HEK293T (cell line): ENCODE measurements at regions not wholly inside any gene's neighbourhood (a gene's known extent, or its start where the extent isn't known, plus 50 kb on each side); places are given as distances from the start of the nearest gene placed in this dataset.

Source experiments
- CTCF ChIA-PET: fragments of 350-600 bp; formaldehyde crosslinking; extraction: SDS; loops from one replicate; lab custom pipeline; 2021; ENCODE audit warnings: antibody characterized with exemption, inconsistent platforms; lab: Yijun Ruan, JAX
- POLR2A ChIA-PET: fragments of 350-600 bp; formaldehyde crosslinking; extraction: SDS; loops from one replicate; lab custom pipeline; 2020; ENCODE audit warnings: antibody characterized with exemption, inconsistent platforms; lab: Yijun Ruan, JAX
- DNase-seq: peaks from one replicate; pipeline ENCODE4 v3.0.0; 2012; ENCODE audit warnings: mixed read lengths; ENCODE audit errors: extremely low spot score
- ARNT ChIP-seq: fragments of 450-650 bp; IDR thresholded peaks from 2 replicates; pipeline ENCODE4 v1.6.1; 2017; ENCODE audit warnings: mild to moderate bottlenecking
- BHLHE40 ChIP-seq: fragments of 450-650 bp; IDR thresholded peaks from 2 replicates; pipeline ENCODE4 v1.6.1; 2016; ENCODE audit warnings: mild to moderate bottlenecking, moderate library complexity, borderline replicate concordance
- CTBP1 ChIP-seq: fragments of 450-650 bp; IDR thresholded peaks from 2 replicates; pipeline ENCODE4 v1.6.1; 2016; ENCODE audit warnings: borderline replicate concordance
- ELF4 ChIP-seq: fragments of 450-650 bp; IDR thresholded peaks from 2 replicates; pipeline ENCODE4 v1.6.1; 2017; ENCODE audit warnings: antibody characterized with exemption
- FOXA1 ChIP-seq: fragments of 450-650 bp; IDR thresholded peaks from 2 replicates; pipeline ENCODE4 v1.6.1; 2016; ENCODE audit warnings: mild to moderate bottlenecking
- FOXK2 ChIP-seq: fragments of 450-650 bp; IDR thresholded peaks from 2 replicates; pipeline ENCODE4 v1.6.1; 2016; ENCODE audit warnings: mild to moderate bottlenecking
- FOXM1 ChIP-seq: fragments of 450-650 bp; IDR thresholded peaks from 2 replicates; pipeline ENCODE4 v1.6.1; 2017; ENCODE audit warnings: mild to moderate bottlenecking, borderline replicate concordance
- HDGF ChIP-seq: fragments of 450-650 bp; IDR thresholded peaks from 2 replicates; pipeline ENCODE4 v1.6.1; 2017; ENCODE audit warnings: antibody characterized with exemption, borderline replicate concordance
- L3MBTL2 ChIP-seq: fragments of 450-650 bp; conservative IDR thresholded peaks from 2 replicates; pipeline ENCODE4 v1.6.1; 2016; ENCODE audit warnings: mild to moderate bottlenecking
- LEF1 ChIP-seq: fragments of 450-650 bp; IDR thresholded peaks from 2 replicates; pipeline ENCODE4 v1.6.1; 2017; ENCODE audit warnings: mild to moderate bottlenecking, borderline replicate concordance
- NFRKB ChIP-seq: fragments of 450-650 bp; IDR thresholded peaks from 2 replicates; pipeline ENCODE4 v1.6.1; 2016; ENCODE audit warnings: mild to moderate bottlenecking, moderate library complexity
- PKNOX1 ChIP-seq: fragments of 450-650 bp; IDR thresholded peaks from 2 replicates; pipeline ENCODE4 v1.6.1; 2016
- SP1 ChIP-seq: fragments of 450-650 bp; IDR thresholded peaks from 2 replicates; pipeline ENCODE4 v1.6.1; 2017
- SUZ12 ChIP-seq: fragments of 450-650 bp; IDR thresholded peaks from 2 replicates; pipeline ENCODE4 v1.6.1; 2016; ENCODE audit warnings: mild to moderate bottlenecking
- TARDBP ChIP-seq: fragments of 450-650 bp; IDR thresholded peaks from 2 replicates; pipeline ENCODE4 v1.6.1; 2016
- ZNF384 ChIP-seq: fragments of 450-650 bp; IDR thresholded peaks from 2 replicates; pipeline ENCODE4 v1.6.1; 2016

DNA sequence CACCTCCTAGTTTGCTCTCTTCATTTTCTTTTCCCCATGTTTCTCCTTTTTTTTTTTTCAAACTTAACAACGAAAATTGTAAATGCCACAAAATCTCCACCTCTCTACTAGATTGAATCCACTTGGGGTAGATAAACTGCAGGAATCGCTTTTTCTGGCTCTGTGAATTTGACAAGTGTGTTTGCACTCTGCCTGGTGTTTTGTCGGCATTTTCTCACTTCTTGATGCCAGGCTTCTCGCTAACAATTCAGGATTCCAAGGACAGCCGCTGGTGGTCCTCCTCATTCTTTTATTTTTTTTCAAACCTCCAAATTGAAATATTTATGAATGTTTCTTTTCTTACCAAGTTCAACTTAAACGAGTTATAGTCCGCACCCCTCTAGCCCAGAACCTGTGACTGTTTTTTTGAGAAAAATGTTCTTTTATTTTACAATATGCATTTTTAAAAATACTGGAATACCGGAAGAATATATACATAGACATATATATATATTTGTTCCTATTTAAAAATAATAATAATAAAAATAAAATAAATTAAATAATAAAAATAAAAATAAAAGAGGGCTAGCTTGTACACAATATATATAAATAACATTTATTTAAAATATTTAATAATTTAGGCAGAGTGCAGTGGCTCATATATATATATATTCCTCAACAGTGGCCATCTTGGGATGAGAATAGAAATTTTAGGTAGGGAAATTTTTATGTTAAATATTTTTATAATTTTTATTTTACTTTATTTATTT is 538.8 kb downstream of the TYW1 start:
- POLR2A ChIA-PET = no interaction called here

DNA sequence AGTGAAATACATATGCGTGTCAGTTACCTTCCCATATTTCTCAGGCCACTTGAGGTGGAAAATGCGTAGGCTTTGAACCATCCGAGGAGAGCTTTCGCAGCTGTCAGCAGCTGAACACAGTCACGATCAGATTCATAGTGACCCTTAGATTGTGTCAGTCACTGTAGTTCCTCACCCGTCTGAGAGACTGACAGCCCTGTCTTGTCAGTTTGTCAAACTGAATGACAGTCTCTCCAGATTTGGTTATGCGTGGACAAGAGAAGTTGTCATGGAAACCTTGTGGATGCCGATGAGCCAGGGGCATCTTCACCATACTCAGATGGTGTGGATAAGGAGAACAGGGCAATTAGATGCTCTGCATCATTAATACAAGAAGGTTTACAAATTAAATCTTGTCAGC is 546.3 kb downstream of the TYW1 start:
- CTCF ChIA-PET = interaction anchor here (0.5 kb wide), 1 partner anchor 721 kb away, joined by 3 read pairs; no protein-coding TSS in a partner anchor
- POLR2A ChIA-PET = no interaction called here
- no peak for DNase-seq
- TF ChIP-seq PKNOX1 = no peak
- no peak for TF ChIP-seq ARNT
- no peak for TF ChIP-seq TARDBP
- no peak for TF ChIP-seq BHLHE40
- TF ChIP-seq FOXM1 = no peak
- no peak for TF ChIP-seq SP1
- TF ChIP-seq L3MBTL2 = no peak
- TF ChIP-seq ELF4 = no peak
- TF ChIP-seq FOXK2 = no peak
- TF ChIP-seq SUZ12 = no peak

More for the DNA sequence above, 538.8 kb downstream of the TYW1 start:
- no peak for TF ChIP-seq FOXK2
- no peak for TF ChIP-seq FOXM1
- no peak for TF ChIP-seq SP1
- no peak for TF ChIP-seq FOXA1
- TF ChIP-seq PKNOX1 = no peak
- TF ChIP-seq BHLHE40 = no peak
- CTCF ChIA-PET = no interaction called here
- no peak for DNase-seq

DNA sequence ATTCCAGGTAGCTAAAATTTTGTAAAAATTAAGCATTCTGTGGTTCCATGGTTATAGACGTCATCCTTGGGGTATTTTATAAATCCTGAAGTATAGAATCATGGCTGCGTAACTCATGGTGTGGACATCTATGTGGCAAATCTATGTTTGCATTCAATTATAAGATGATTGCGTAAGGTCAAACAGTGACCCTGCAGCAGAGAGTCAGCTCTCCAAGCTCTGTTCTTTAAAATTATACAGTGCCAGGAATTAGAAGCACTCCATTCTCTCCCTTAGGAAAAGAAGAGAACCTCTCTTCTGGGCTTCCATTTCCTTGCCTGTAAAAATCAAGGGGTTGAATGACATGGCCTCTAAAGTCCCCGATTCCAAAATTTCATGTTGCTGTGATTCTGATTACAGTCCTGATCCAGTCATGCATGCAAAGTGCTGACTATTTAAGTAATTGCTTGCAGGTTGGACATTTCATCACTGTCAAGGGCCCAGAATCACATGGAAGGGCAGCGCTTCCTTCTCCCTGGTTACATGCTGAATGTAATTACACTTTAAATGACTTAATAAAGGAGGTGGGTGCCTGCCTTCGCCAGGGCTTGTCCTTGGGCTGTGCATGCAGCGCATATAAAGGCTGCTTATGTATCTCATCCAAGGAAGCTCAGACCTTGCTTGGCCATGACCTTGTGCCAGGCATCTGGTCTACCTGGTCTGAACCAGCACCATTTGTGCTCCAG is 550.7 kb downstream of the TYW1 start:
- CTCF ChIA-PET = no interaction called here
- POLR2A ChIA-PET = no interaction called here
- DNase-seq = no peak
- no peak for TF ChIP-seq SUZ12
- TF ChIP-seq HDGF = no peak
- TF ChIP-seq LEF1 = no peak
- no peak for TF ChIP-seq SP1
- TF ChIP-seq BHLHE40 = no peak
- TF ChIP-seq CTBP1 = no peak
- no peak for TF ChIP-seq FOXK2
- TF ChIP-seq ELF4 = no peak
- TF ChIP-seq TARDBP = no peak
- no peak for TF ChIP-seq ARNT
- no peak for TF ChIP-seq NFRKB
- no peak for TF ChIP-seq L3MBTL2
- no peak for TF ChIP-seq FOXM1
- no peak for TF ChIP-seq ZNF384
- no peak for TF ChIP-seq FOXA1
- TF ChIP-seq PKNOX1 = no peak

DNA sequence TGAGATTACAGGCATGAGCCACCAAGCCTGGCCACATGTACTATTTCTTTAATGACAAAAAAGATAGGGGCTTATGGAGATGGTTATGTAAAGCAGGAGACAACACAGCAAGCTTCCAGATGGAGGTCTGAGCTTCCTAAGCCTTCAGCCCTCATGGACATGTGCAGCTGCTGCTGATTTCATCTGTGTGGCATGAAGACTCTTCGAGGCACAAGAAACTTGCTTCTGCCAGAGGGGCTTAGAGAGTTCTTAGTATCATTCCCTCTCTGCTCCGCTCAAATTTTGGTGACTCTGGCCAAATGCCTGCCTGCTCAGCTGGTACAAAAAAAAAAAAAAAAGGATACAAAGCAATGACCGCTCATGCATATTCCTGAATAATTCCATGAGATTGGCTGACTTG is 552.5 kb downstream of the TYW1 start:
- DNase-seq = no peak
- POLR2A ChIA-PET = no interaction called here
- TF ChIP-seq FOXM1 (no peak), TARDBP (no peak), FOXK2 (no peak)
- CTCF ChIA-PET = no interaction called here

GRCh38 chr7:67550801-67551436 is 554.3 kb downstream of the TYW1 start:
- no peak for TF ChIP-seq HDGF
- TF ChIP-seq LEF1 = no peak
- TF ChIP-seq FOXM1 = no peak
- TF ChIP-seq ZNF384 = no peak
- TF ChIP-seq SUZ12 = no peak
- no peak for TF ChIP-seq FOXA1
- TF ChIP-seq FOXK2 = no peak
- TF ChIP-seq SP1 = no peak
- TF ChIP-seq CTBP1 = no peak
- TF ChIP-seq L3MBTL2 = no peak
- no peak for TF ChIP-seq TARDBP
- no peak for TF ChIP-seq ELF4
- no peak for TF ChIP-seq PKNOX1
- ChIA-PET POLR2A (no interaction called here), CTCF (no interaction called here)
- no peak for DNase-seq
